Activated CD8-positive, alpha-beta T cell treated with anti-CD3 and anti-CD28 coated beads, Interleukin-2, amount 10 ng/mL, durations not matched to agents 7 days and 5 days (primary cell): ENCODE measurements at regions not wholly inside any gene's neighbourhood (a gene's known extent, or its start where the extent isn't known, plus 50 kb on each side); places are given as distances from the start of the nearest gene placed in this dataset.

Source experiments
- ATAC-seq: fragments of 150-1000 bp; cut with Tn5 transposase; one replicate; pipeline ENCODE4 v1.10.0; 2021; ENCODE audit warnings: moderate library complexity
- CTCF ChIA-PET: fragments of 350-600 bp; sonication (Branson Sonifier 250); formaldehyde crosslinking; loops from one replicate; lab custom pipeline; 2021; ENCODE audit warnings: antibody characterized with exemption; lab: Charles Lee
- POLR2A ChIA-PET: fragments of 350-600 bp; sonication (Branson Sonifier 250); formaldehyde crosslinking; loops from one replicate; lab custom pipeline; 2021; ENCODE audit warnings: antibody characterized with exemption; lab: Charles Lee
- DNase-seq: peaks from one replicate; pipeline ENCODE4 v3.0.0-alpha.2; 2020
- H3K27ac Mint-ChIP-seq: one replicate; pipeline ENCODE4 v1.8.0; 2021; ENCODE audit warnings: mild to moderate bottlenecking, mixed read lengths
- H3K27me3 Mint-ChIP-seq: one replicate; pipeline ENCODE4 v1.8.0; 2021; ENCODE audit warnings: low read depth, mixed read lengths
- H3K36me3 Mint-ChIP-seq: one replicate; pipeline ENCODE4 v1.8.0; 2021; ENCODE audit warnings: low read depth, mixed read lengths
- H3K4me1 Mint-ChIP-seq: one replicate; pipeline ENCODE4 v1.8.0; 2021; ENCODE audit warnings: low read depth, mixed read lengths
- H3K4me3 Mint-ChIP-seq: one replicate; pipeline ENCODE4 v1.8.0; 2021; ENCODE audit warnings: mild to moderate bottlenecking, mixed read lengths
- H3K9me3 Mint-ChIP-seq: one replicate; pipeline ENCODE4 v1.8.0; 2022; ENCODE audit warnings: mixed read lengths; ENCODE audit not compliant: insufficient read depth

DNA sequence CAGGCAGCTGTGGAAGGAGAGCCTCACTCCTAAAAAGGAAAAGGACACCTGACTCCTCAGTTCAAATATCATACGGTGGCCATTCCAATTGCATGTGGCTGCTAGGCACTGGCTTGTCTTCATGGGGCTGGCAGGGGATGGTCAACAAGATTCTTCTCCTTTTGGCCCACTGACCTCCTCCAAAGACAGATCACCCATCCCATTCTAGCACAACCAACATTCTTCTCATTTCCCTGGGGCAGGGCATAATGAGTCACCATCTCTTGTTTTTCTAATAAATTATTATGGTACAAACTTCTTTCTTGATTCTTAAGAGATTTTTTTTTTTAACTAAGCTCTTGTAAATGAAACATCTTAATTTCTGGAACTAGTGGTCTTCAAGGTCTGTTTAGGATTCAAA is 136.7 kb upstream of the NBEA start:
- Mint-ChIP-seq H3K36me3 (no peaks in the 10 kb centered on the region), H3K9me3 (no peaks in the 10 kb centered on the region), H3K4me3 (no peak overlapping the region), H3K4me1 (no peaks in the 10 kb centered on the region), H3K27me3 (no peaks in the 10 kb centered on the region), H3K27ac (no peak overlapping the region)
- ChIA-PET POLR2A (no interaction called here), CTCF (no interaction called here)
- no peak for ATAC-seq
- DNase-seq: no peak

DNA sequence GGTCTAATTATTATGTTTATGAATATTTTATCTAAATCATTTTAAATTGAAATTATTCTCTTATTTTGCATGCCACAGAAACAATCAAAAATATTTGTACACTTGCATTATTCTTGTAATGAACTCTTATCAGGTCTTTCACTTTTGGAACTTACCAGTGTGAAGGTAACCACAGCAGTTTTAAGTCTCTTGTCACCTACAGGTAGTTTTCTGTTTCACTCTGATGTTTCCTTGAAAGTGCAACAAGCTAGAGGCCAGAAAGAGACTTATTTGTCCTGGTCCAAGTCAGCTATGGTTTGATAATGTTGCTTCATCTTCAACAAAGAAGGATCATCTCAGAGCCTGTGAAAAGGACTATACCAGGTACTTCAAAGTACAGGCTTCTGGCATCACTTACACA is 133.4 kb upstream of the NBEA start:
- Mint-ChIP-seq H3K27me3 (no peaks in the 10 kb centered on the region), H3K27ac (no peak overlapping the region), H3K4me1 (no peaks in the 10 kb centered on the region), H3K36me3 (no peaks in the 10 kb centered on the region), H3K4me3 (no peak overlapping the region), H3K9me3 (peaks cover 12% of the 10 kb centered on the region)
- no peak for ATAC-seq
- POLR2A ChIA-PET: no interaction called here
- CTCF ChIA-PET: no interaction called here
- no peak for DNase-seq

DNA sequence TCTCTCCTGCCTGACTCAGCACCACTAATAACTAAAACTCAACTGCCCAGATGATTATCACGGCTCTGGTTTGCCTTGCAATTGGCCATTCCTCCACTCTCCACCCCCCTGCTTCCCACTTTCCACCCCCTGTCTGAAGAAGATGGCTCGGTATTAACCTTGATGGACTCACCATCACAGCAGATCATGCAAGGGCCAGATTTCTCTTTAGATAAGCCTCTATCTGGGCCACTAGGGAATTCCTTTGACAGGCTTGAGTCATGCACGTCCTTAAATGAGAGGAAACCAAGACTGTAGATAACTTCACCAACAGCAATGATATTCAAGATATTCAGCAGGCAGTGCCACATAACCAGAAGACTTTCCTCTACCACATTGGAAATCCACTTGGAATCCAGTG is 131.1 kb upstream of the NBEA start:
- ATAC-seq: no peak
- DNase-seq: no peak
- no peaks in the 10 kb centered on the region for H3K27me3 Mint-ChIP-seq
- H3K9me3 Mint-ChIP-seq: peaks cover 14% of the 10 kb centered on the region
- POLR2A ChIA-PET: no interaction called here
- no peaks in the 10 kb centered on the region for H3K36me3 Mint-ChIP-seq
- CTCF ChIA-PET: no interaction called here
- H3K27ac Mint-ChIP-seq: no peak overlapping the region
- H3K4me1 Mint-ChIP-seq: no peaks in the 10 kb centered on the region
- H3K4me3 Mint-ChIP-seq: no peak overlapping the region

DNA sequence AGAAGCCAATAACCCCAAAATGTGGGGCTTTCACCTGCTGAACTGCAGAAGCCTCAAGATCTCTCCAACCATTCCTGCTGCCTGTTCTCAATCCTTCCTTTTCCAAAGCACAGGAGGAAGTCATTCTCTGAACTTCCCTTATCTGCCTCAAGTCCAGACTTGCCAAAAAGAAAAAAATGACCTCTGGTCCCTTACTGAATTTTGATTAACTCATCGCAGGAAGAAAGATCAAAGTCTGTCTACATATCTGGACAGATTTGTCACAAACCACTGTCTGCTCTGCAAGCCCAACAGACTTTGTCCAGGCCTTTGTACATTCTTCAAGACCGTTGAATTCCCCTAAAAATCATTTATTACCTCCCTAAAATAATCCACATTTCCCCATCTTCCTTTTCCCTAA is 126.5 kb upstream of the NBEA start:
- H3K9me3 Mint-ChIP-seq: peaks cover 14% of the 10 kb centered on the region
- ATAC-seq (no peak), DNase-seq (no peak)
- ChIA-PET POLR2A (no interaction called here), CTCF (no interaction called here)
- H3K27me3 Mint-ChIP-seq: no peaks in the 10 kb centered on the region
- H3K4me3 Mint-ChIP-seq: no peak overlapping the region
- no peaks in the 10 kb centered on the region for H3K36me3 Mint-ChIP-seq
- no peak overlapping the region for H3K27ac Mint-ChIP-seq
- H3K4me1 Mint-ChIP-seq: no peaks in the 10 kb centered on the region

DNA sequence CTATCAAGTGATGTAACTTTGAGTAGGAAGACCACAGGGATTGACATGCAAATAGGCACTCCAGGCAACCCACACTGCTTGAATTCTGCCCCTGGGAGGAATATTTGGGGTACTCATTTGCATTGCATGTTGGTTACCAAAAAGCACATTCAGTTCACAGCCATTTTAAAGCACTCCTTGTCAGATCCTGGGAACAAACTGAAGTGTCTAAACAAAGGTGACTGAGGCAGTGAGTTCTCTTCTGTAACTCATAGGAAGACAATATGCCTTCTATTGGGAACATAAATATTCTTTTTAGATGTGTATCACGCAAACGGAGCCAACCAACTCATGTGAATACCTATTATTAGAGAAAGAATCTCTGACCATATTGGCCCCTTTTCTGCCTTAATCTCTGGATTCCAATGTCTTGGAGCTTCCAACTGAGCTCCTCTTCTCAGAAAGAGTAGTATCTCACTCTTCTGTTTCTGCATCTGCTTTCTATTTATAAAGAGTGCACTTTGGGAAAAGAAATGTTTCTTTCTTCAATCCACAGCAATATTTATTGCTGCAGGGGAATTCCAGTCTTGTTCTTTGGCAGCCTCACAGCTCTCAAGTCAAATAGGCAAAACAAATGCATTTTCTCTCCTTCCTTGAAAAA is 125.7 kb upstream of the NBEA start:
- Mint-ChIP-seq H3K27me3 (no peaks in the 10 kb centered on the region), H3K4me1 (no peaks in the 10 kb centered on the region)
- no peak for DNase-seq

DNA sequence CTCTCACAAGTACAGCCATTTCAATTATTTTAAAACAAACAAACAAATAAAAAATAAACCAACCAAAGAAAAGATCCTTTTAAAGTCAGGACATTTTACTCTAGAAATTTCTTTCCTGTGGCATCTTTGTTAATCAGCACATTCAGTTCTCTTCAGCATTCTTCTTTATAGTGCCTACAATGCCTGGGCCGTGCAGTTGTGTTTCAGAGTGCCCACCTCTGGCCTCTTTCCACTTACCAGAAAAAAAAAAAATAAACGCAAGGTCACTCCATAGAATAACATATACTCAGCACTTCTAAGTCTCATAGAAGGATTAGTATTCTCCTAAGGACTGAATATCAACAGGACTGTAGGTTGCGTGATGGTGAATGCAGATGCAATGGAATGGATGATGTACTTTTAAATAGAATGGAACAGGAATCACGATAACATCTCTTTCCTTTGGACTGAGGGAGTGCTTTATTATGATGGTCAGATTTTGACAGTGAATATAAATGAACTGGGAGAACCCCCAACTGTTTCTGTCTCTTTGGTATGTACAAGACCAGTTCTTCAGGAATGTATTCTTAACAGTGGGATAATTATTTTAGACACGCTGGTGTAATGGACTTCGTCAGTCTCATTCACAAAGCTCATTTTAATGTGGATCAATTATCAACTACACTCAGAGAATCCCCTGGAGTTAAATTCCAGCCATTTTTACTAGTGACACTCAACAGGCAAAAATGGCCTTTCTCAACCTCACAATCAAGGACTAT is 125.0 kb upstream of the NBEA start:
- no peak for DNase-seq
- Mint-ChIP-seq H3K4me1 (no peaks in the 10 kb centered on the region), H3K27me3 (no peaks in the 10 kb centered on the region), H3K4me3 (no peak overlapping the region), H3K9me3 (peaks cover 14% of the 10 kb centered on the region), H3K36me3 (no peaks in the 10 kb centered on the region), H3K27ac (no peak overlapping the region)
- no peak for ATAC-seq
- ChIA-PET POLR2A (no interaction called here), CTCF (no interaction called here)

More for the DNA sequence above, 125.7 kb upstream of the NBEA start:
- CTCF ChIA-PET: no interaction called here
- Mint-ChIP-seq H3K36me3 (no peaks in the 10 kb centered on the region), H3K9me3 (peaks cover 14% of the 10 kb centered on the region), H3K27ac (no peak overlapping the region), H3K4me3 (no peak overlapping the region)
- POLR2A ChIA-PET: no interaction called here
- no peak for ATAC-seq

DNA sequence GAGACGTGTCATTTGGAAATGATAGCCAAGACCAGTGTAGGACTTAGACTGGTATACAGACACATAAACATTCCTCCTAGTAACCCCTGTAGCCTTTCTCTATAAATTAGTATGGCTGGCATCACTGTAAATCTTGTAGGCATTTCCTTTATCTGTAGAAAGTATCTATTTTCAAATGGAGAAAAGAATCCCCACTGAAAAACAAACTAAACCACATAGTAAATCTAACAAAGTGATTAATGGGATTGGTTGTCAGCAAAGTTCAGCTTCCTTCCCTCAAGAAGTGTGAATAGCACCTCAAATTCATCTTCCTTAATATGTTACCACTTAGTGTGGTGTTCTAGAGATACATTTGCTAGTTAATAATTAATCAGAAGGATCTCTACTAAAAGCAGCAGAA is 119.4 kb upstream of the NBEA start:
- Mint-ChIP-seq H3K4me1 (no peaks in the 10 kb centered on the region), H3K36me3 (no peaks in the 10 kb centered on the region), H3K27me3 (no peaks in the 10 kb centered on the region), H3K4me3 (no peak overlapping the region), H3K27ac (no peak overlapping the region), H3K9me3 (peaks cover 3% of the 10 kb centered on the region)
- ATAC-seq (no peak), DNase-seq (no peak)
- ChIA-PET POLR2A (no interaction called here), CTCF (no interaction called here)

DNA sequence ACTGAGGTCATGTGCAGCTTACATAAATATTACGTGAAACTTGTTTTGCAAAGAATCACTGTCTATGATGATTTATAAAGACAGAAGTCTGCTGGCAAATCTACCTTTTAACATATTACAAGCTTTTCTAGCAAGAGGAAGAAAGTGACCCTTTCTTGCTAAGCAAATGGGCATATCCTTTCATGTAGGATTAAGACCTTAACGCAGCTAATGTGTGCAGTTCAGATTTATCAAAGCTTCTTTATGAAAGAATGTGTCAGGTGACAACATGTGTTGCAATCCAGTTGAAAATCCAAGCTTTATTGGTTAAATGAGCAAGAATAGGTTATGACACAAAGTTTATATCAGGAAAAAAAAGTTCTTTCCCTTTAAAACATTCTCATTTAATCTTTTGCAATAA is 115.6 kb upstream of the NBEA start:
- Mint-ChIP-seq H3K27me3 (no peaks in the 10 kb centered on the region), H3K27ac (no peak overlapping the region), H3K36me3 (no peaks in the 10 kb centered on the region), H3K4me3 (no peak overlapping the region), H3K9me3 (peaks cover 3% of the 10 kb centered on the region), H3K4me1 (no peaks in the 10 kb centered on the region)
- ChIA-PET CTCF (no interaction called here), POLR2A (no interaction called here)
- no peak for ATAC-seq
- no peak for DNase-seq

DNA sequence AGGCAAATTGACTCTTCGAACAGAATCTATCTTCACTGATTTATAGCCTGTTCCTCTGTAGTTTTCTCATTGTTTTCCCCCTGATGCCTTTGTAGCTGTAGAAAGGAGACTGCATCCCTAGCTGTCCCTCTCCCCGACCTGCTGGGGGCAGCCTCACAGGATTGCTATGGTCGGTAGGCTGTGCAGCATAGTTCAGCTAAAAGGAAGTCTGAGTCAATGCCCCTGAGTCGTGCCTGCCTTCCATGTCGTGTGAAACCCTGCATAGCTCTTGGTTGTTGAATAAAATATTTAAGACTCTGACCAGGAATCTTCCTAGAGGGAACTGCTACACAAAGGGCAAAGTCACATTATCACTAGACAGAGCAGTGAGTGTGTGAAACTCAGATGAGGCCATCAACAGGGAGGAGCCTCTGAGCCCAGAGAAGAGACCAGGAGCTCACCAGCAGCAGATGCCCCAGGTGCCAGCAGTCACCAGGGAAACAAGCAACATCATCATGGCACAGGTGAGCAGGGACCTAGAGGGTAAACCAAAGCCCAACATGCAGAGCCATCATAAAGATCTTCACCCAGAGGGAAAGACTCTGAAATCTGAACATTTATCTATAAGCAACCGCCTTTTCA is 108.4 kb upstream of the NBEA start:
- Mint-ChIP-seq H3K9me3 (peaks cover 3% of the 10 kb centered on the region), H3K27ac (no peak overlapping the region), H3K27me3 (no peaks in the 10 kb centered on the region), H3K4me3 (no peak overlapping the region), H3K36me3 (no peaks in the 10 kb centered on the region), H3K4me1 (no peaks in the 10 kb centered on the region)
- ATAC-seq (no peak), DNase-seq (no peak)
- CTCF ChIA-PET: no interaction called here
- POLR2A ChIA-PET: no interaction called here

DNA sequence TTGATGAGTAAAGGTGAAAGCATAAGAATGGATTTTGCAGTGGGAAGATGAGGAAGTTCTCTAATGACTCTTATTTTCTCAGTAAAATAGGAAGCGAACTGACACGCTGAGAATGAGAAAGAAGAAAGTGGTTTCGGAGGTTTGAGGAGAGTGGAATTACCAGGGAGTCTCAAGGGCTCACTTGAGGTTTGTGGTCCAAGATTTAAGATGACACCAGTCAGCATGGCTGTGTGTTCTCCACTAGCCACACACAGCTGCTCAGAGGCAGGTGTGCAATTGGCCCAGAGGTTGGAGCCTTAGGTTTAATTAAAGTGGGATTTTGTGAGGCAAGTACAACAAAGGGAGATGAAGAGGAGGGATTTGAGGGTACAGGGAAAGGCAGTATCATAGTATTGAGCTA is 99.6 kb upstream of the NBEA start:
- ATAC-seq: no peak

DNA sequence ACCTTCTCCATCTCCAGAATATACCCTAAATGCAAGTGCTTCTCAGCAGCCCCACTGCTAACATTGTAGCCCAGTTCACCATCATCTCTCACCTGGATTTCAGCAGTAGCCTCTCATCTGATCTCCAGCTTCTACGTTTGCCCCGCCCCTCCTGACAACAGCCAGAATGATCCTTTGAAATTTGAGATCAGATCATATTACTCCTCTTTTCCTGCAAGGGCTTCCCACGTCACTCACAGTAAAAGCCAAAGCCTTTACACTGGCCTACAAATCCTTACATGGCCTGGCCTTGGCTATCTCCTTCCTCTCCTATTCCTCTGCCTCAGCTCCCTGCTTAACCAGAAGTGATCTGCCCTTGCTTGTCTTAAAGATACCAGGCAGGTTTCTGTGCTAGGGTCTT is 94.3 kb upstream of the NBEA start:
- Mint-ChIP-seq H3K27me3 (no peaks in the 10 kb centered on the region), H3K9me3 (no peaks in the 10 kb centered on the region)
- ATAC-seq: no peak

More for the DNA sequence above, 99.6 kb upstream of the NBEA start:
- Mint-ChIP-seq H3K36me3 (no peaks in the 10 kb centered on the region), H3K4me1 (no peaks in the 10 kb centered on the region), H3K27ac (no peak overlapping the region), H3K9me3 (no peaks in the 10 kb centered on the region), H3K27me3 (no peaks in the 10 kb centered on the region), H3K4me3 (no peak overlapping the region)
- DNase-seq: no peak
- ChIA-PET POLR2A (no interaction called here), CTCF (no interaction called here)

DNA sequence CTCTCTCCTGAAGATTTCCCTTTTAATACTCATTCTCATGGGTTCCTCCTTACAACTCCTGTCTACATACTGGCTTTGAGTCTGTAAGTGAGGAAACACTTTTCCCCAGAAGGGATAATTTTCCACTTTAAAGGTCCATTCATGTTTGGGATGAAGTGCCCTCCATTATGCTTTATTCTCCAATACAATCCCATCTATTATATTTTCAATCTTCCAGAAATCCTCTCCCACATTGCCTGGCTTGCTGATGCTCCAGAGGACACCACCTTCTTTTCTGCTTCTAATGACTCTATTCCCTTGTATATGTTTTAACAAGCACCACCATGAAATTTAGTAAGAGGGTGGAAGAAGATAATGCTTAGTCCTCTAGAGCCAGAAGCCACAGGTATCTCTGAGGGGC is 92.7 kb upstream of the NBEA start:
- no peak overlapping the region for H3K4me3 Mint-ChIP-seq

More for the DNA sequence above, 94.3 kb upstream of the NBEA start:
- no peak overlapping the region for H3K4me3 Mint-ChIP-seq
- ChIA-PET CTCF (no interaction called here), POLR2A (no interaction called here)
- no peak for DNase-seq
- no peak overlapping the region for H3K27ac Mint-ChIP-seq
- no peaks in the 10 kb centered on the region for H3K36me3 Mint-ChIP-seq
- no peaks in the 10 kb centered on the region for H3K4me1 Mint-ChIP-seq

More for the DNA sequence above, 92.7 kb upstream of the NBEA start:
- DNase-seq (no peak), ATAC-seq (no peak)
- H3K27me3 Mint-ChIP-seq: no peaks in the 10 kb centered on the region
- H3K36me3 Mint-ChIP-seq: no peaks in the 10 kb centered on the region
- no peaks in the 10 kb centered on the region for H3K4me1 Mint-ChIP-seq
- ChIA-PET CTCF (no interaction called here), POLR2A (no interaction called here)
- no peaks in the 10 kb centered on the region for H3K9me3 Mint-ChIP-seq
- no peak overlapping the region for H3K27ac Mint-ChIP-seq
